H1 (cell line): ENCODE measurements at regions not wholly inside any gene's neighbourhood (a gene's known extent, or its start where the extent isn't known, plus 50 kb on each side); places are given as distances from the start of the nearest gene placed in this dataset.

Experiments
- BCL11A ChIP-seq, 2 experiments: IDR thresholded peaks; one replicate each; pipeline ENCODE4 v1.6.1; 2011; ENCODE audit warnings: low read depth in 2 of 2, low read length in 2 of 2, mild to moderate bottlenecking in 2 of 2
- RAD21 ChIP-seq, 2 experiments: IDR thresholded peaks in 1 of 2; conservative IDR thresholded peaks in 1 of 2; 2 replicates each; pipeline ENCODE4 v1.6.1; 2011; ENCODE audit warnings: low read depth in 2 of 2, low read length in 2 of 2, improper control_type of control experiment in 1 of 2, inconsistent platforms in 1 of 2, mild to moderate bottlenecking in 1 of 2, moderate library complexity in 1 of 2
- TF ChIP-seq, protein P1 (sequence below): fragments of 300-600 bp; sonication (generic); IDR thresholded peaks from 2 replicates; pipeline ENCODE4 v1.7.1; 2012; ENCODE audit warnings: low read length, moderate library complexity, mild to moderate bottlenecking, inconsistent platforms; ENCODE audit not compliant: insufficient replicate concordance

DNA sequence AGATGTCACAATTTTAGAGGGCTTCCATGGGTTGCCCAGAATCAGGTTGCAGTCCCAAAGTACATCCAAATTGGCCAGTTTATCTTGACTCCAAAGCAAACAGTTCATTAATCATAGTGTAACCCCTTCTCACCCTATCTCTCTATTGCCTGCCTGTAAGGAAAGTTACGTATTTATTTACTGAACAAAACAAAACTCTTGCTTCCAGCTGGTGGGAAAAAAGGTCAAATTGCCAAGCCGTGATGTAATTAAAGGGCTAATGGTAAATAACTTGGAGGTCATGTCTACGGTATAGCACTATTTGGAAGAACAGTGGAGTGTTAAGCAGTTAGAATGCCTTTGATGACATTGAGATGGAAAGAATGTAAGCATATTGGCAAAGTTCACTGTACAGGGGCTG is 214.0 kb downstream of the DLEU7 start (continued):
- TF ChIP-seq, protein P1, sequence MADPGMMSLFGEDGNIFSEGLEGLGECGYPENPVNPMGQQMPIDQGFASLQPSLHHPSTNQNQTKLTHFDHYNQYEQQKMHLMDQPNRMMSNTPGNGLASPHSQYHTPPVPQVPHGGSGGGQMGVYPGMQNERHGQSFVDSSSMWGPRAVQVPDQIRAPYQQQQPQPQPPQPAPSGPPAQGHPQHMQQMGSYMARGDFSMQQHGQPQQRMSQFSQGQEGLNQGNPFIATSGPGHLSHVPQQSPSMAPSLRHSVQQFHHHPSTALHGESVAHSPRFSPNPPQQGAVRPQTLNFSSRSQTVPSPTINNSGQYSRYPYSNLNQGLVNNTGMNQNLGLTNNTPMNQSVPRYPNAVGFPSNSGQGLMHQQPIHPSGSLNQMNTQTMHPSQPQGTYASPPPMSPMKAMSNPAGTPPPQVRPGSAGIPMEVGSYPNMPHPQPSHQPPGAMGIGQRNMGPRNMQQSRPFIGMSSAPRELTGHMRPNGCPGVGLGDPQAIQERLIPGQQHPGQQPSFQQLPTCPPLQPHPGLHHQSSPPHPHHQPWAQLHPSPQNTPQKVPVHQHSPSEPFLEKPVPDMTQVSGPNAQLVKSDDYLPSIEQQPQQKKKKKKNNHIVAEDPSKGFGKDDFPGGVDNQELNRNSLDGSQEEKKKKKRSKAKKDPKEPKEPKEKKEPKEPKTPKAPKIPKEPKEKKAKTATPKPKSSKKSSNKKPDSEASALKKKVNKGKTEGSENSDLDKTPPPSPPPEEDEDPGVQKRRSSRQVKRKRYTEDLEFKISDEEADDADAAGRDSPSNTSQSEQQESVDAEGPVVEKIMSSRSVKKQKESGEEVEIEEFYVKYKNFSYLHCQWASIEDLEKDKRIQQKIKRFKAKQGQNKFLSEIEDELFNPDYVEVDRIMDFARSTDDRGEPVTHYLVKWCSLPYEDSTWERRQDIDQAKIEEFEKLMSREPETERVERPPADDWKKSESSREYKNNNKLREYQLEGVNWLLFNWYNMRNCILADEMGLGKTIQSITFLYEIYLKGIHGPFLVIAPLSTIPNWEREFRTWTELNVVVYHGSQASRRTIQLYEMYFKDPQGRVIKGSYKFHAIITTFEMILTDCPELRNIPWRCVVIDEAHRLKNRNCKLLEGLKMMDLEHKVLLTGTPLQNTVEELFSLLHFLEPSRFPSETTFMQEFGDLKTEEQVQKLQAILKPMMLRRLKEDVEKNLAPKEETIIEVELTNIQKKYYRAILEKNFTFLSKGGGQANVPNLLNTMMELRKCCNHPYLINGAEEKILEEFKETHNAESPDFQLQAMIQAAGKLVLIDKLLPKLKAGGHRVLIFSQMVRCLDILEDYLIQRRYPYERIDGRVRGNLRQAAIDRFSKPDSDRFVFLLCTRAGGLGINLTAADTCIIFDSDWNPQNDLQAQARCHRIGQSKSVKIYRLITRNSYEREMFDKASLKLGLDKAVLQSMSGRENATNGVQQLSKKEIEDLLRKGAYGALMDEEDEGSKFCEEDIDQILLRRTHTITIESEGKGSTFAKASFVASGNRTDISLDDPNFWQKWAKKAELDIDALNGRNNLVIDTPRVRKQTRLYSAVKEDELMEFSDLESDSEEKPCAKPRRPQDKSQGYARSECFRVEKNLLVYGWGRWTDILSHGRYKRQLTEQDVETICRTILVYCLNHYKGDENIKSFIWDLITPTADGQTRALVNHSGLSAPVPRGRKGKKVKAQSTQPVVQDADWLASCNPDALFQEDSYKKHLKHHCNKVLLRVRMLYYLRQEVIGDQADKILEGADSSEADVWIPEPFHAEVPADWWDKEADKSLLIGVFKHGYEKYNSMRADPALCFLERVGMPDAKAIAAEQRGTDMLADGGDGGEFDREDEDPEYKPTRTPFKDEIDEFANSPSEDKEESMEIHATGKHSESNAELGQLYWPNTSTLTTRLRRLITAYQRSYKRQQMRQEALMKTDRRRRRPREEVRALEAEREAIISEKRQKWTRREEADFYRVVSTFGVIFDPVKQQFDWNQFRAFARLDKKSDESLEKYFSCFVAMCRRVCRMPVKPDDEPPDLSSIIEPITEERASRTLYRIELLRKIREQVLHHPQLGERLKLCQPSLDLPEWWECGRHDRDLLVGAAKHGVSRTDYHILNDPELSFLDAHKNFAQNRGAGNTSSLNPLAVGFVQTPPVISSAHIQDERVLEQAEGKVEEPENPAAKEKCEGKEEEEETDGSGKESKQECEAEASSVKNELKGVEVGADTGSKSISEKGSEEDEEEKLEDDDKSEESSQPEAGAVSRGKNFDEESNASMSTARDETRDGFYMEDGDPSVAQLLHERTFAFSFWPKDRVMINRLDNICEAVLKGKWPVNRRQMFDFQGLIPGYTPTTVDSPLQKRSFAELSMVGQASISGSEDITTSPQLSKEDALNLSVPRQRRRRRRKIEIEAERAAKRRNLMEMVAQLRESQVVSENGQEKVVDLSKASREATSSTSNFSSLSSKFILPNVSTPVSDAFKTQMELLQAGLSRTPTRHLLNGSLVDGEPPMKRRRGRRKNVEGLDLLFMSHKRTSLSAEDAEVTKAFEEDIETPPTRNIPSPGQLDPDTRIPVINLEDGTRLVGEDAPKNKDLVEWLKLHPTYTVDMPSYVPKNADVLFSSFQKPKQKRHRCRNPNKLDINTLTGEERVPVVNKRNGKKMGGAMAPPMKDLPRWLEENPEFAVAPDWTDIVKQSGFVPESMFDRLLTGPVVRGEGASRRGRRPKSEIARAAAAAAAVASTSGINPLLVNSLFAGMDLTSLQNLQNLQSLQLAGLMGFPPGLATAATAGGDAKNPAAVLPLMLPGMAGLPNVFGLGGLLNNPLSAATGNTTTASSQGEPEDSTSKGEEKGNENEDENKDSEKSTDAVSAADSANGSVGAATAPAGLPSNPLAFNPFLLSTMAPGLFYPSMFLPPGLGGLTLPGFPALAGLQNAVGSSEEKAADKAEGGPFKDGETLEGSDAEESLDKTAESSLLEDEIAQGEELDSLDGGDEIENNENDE = no peak
- TF ChIP-seq RAD21 (IDR thresholded peaks at IDR 0.05 in 1 of 2, conservative IDR thresholded peaks at IDR 0.05 in 1 of 2; ENCODE audit: low read depth in 2 of 2, low read length in 2 of 2) (no peak), BCL11A (IDR thresholded peaks at IDR 0.05; ENCODE audit: low read depth in 2 of 2, low read length in 2 of 2) (no peak)
